Esophagus (tissue), 2 donors: ENCODE measurements at regions not wholly inside any gene's neighbourhood (a gene's known extent, or its start where the extent isn't known, plus 50 kb on each side); places are given as distances from the start of the nearest gene placed in this dataset.
"Not testable (repeated sequence)": the region's sequence is repeated elsewhere in the genome, so short reads cannot be mapped to it uniquely, and the experiment has no call there.

Experiments
- H3K27ac ChIP-seq, 2 donors: one replicate each; pipeline ENCODE4 v1.5.1; 2013; ENCODE audit warnings: low read depth in 2 of 2, mild to moderate bottlenecking in 2 of 2, inconsistent platforms in 1 of 2, low read length in 1 of 2, moderate library complexity in 1 of 2
- H3K27me3 ChIP-seq, 2 donors: one replicate each; pipeline ENCODE4 v1.6.1; 2013; ENCODE audit warnings: low read length in 2 of 2, control low read depth in 1 of 2, mild to moderate bottlenecking in 1 of 2; ENCODE audit not compliant: insufficient read depth in 2 of 2, control insufficient read depth in 1 of 2
- H3K36me3 ChIP-seq, 2 donors: one replicate each; pipeline ENCODE4 v1.6.1; 2013; ENCODE audit warnings: low read length in 1 of 2; ENCODE audit not compliant: control insufficient read depth in 2 of 2, insufficient read depth in 2 of 2
- H3K4me1 ChIP-seq, 2 donors: one replicate each; pipeline ENCODE4 v1.6.1; 2013; ENCODE audit warnings: low read length in 1 of 2; ENCODE audit not compliant: control insufficient read depth in 2 of 2, insufficient read depth in 2 of 2
- H3K4me3 ChIP-seq, 2 donors: one replicate each; pipeline ENCODE4 v1.5.1; 2013; ENCODE audit warnings: low read length in 2 of 2, mild to moderate bottlenecking in 2 of 2, low read depth in 1 of 2, moderate library complexity in 1 of 2
- H3K9me3 ChIP-seq, 2 donors: one replicate each; pipeline ENCODE4 v1.6.1; 2013; ENCODE audit warnings: mild to moderate bottlenecking in 2 of 2, low read depth in 1 of 2, low read length in 1 of 2, moderate library complexity in 1 of 2; ENCODE audit not compliant: control insufficient read depth in 2 of 2, insufficient read depth in 1 of 2
- WGBS, 2 donors: extraction: QIAGEN DNeasy Blood & Tissue Kit; methylation state at CpG; one replicate each; pipeline ENCODE4 v1.1.7; 2013; 5-methylcytosine and 5-hydroxymethylcytosine counted together
- donor health status: healthy with polysubstance abuse.
- donor health status: Bipolar disorder and iron deficiency.

DNA sequence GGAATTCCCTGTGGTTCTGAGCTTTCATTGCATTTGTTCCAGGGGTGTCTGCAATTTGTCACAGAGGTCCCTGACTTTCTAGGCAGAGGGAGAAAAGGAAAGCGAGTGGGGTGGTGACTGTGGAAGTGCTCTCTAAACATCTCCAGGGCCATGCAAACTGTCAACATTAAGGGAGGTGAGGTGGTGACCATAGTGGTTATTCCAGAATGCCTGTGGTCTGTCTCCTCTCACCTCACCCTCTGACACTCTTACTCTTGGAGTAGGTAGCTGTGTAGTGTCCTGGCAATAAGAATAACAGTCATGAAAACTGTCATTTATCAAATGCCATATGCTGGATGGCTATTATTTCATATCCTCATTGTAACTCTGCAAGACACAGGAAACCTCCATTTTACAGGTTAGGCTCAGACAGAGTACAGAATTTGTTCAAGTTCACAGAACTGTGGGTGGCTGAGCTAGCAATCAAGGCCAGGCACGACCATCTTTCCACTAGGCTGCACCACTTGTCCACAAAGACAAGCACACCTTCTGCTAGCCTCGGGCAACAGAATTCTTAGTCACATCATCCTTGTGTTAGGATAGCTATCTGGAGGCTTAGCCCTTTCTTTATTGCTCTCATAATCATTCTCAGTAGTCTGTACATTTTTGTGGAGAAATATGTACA, 179.4 kb downstream of the CD47 start:
- no peak overlapping the region for H3K4me3 ChIP-seq
- WGBS, 2 donors: 57 to 64% methylated on average over 3 of the region's 3 CpGs

DNA sequence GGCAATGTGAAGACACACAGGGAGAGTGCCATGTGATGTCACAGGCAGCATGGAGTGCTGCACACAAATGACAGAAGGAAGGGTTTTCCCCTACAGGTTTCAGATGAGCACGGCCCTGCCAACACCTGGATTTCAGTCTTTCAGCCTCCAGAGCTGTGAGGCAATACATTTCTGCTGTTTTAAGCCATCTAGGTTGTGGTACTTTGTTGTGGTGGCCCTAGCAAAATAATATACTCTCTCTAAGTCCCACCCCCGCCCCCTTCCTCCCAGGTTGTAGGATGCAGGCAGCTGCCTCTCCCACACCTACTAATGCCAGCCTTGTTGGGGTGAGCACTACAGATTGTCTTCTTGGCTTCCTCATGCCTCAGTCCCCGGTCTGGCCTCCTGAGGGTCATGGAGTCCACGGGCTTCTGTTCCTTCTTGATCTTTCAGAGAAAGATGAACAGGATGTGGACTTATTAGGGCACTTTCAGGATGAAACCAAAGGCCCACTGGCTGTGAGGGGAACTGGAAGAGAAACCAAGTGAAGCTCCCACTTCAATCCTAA, 180.0 kb downstream of the CD47 start:
- no peak overlapping the region for H3K27ac ChIP-seq
- no peaks in the 10 kb centered on the region for H3K4me1 ChIP-seq
- H3K36me3 ChIP-seq: no peaks in the 10 kb centered on the region
- no peak overlapping the region for H3K4me3 ChIP-seq
- 61 to 78% methylated on average over 4 of the region's 4 CpGs for WGBS, 2 donors
- no peaks in the 10 kb centered on the region for H3K9me3 ChIP-seq
- no peaks in the 10 kb centered on the region for H3K27me3 ChIP-seq

More for the DNA sequence above, 179.4 kb downstream of the CD47 start:
- H3K4me1 ChIP-seq: no peaks in the 10 kb centered on the region
- H3K27ac ChIP-seq: no peak overlapping the region
- H3K36me3 ChIP-seq: no peaks in the 10 kb centered on the region
- no peaks in the 10 kb centered on the region for H3K27me3 ChIP-seq
- H3K9me3 ChIP-seq: no peaks in the 10 kb centered on the region

DNA sequence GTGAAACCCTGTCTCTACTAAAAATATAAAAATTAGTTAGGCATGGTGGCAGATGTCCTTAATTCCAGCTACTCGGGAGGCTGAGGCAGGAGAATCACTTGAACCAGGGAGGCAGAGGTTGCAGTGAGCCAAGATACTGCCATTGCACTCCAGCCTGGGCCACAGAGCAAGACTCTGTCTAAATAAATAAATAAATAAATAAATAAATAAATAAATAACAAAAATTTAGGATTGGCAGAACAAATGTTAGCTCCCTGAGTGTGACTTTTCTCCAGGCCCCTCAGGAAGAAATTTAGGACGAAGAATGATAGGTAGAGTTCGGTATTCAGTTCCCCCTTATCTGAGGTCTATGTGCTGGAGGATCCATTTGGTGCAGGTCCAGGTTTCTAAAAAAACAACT, 181.2 kb downstream of the CD47 start:
- H3K27ac ChIP-seq, H3K4me3 ChIP-seq, H3K36me3 ChIP-seq, H3K27me3 ChIP-seq, H3K4me1 ChIP-seq, H3K9me3 ChIP-seq: not testable (repeated sequence)
- WGBS, 2 donors: 86 to 99% methylated on average over 3 of the region's 3 CpGs

DNA sequence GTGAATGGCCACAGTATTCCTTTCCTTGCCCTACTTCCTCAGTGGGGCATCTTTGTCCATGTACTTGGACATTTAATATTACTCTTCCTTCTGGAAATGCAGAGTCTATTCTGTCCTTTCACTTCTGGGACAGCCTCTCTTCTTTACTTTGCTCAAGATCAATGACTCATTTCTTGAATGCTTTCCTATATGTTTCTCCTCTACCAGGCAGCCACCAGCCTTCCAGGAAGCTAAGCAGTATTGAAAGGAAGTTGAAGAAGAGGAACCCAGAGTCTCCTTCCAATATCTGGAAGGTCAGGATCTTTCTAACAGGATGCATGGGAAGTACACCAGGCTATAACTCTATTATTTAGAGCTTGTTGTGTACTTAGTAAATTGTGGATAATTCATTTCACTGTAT, 182.8 kb downstream of the CD47 start:
- H3K36me3 ChIP-seq: no peaks in the 10 kb centered on the region
- H3K27me3 ChIP-seq: no peaks in the 10 kb centered on the region
- no peaks in the 10 kb centered on the region for H3K4me1 ChIP-seq
- H3K9me3 ChIP-seq: no peaks in the 10 kb centered on the region
- H3K27ac ChIP-seq: no peak overlapping the region
- H3K4me3 ChIP-seq: no peak overlapping the region

DNA sequence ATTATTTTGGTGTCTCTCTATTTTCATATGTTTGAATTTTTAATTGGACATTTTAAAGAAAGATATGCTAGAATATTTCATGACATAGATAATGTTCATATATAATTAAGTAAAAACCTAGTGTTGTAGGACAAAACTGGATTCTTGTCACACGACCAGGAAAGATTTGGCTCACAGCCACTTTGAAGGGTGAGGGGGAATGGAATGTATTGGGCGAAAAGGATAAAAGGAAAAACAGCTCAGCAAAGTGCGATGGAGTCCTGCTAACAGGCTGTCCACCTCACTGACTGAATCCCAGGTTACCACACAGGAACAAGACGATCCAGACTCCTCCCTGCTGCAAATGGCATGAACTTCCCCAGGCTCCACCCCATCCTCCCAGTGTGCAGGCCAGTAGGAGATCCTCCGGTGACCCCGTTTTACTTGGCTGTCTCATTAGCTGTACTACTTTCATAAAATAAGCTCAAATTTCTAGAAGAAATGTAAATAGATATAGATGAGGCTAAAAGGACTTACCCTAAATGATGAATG, 186.2 kb downstream of the CD47 start:
- H3K4me1 ChIP-seq: no peaks in the 10 kb centered on the region
- H3K27me3 ChIP-seq: no peaks in the 10 kb centered on the region
- H3K27ac ChIP-seq: no peak overlapping the region
- H3K4me3 ChIP-seq: no peak overlapping the region
- 55 to 57% methylated on average over 6 of the region's 6 CpGs for WGBS, 2 donors
- no peaks in the 10 kb centered on the region for H3K36me3 ChIP-seq
- no peaks in the 10 kb centered on the region for H3K9me3 ChIP-seq

DNA sequence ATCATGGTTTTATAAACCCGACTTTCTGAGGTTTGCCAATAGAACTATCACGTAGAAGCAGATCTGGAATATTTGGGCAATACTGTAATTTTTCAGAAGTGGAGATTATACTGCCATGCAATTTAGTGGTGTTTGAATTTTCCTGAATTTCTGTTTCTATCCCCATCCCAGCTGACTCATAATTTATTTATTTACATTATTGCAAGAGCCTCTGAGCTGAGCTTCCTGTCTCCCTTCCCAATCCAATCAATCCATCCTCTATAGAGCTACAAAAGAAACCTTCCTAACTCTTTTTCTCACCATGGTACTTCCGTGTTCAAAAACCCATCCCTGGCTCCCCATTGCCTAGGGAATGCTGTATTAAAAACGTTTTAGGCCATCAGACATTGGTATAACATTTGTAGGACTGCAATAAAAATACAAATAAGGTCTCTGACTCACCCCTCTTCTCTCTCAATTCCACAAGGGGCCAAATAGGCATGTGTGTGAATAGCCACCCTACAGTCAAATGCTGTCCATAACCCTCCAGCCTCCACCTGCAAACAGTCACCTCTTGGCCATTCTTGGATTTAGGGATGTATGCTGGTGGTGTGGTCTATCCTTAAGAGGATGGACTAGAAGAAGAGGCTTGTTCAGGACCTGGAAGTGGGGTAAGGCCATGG, 190.7 kb downstream of the CD47 start:
- no peak overlapping the region for H3K4me3 ChIP-seq
- WGBS, 2 donors: 72 to 83% methylated on average over 4 of the region's 4 CpGs
- no peaks in the 10 kb centered on the region for H3K36me3 ChIP-seq
- peaks cover 0 to 2% of the 10 kb centered on the region in 2 donors for H3K27me3 ChIP-seq
- no peaks in the 10 kb centered on the region for H3K9me3 ChIP-seq
- H3K4me1 ChIP-seq: no peaks in the 10 kb centered on the region
- no peak overlapping the region for H3K27ac ChIP-seq

DNA sequence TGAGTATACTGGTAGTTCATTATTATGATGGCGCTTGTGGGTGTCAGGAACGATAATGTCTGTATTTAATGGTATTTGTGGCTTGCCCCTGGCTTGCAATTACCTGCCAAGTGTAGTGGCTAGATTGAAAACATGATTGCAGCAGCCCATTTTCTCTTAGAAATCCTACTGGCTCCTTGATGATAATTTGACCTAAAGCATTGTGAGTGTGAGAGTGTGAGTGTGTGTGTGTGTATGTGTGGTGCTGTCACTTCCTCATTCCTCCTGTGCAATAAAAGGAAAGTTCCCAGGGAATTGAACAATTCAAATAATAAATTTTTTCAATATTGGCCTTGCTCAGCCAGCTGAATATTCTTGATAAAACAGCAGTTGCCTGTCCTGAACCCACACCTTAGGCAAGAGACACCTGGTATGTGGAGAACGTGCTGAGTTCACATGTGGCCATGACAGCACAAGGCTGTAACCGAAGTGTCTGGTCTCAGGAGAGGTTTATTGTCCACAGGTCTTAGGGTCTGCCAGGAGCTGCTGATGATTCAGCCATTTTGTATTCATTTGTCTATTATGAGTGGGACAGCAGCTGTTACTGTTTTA, 193.3 kb downstream of the CD47 start:
- Histone ChIP-seq H3K4me1 (no peaks in the 10 kb centered on the region), H3K36me3 (no peaks in the 10 kb centered on the region), H3K27me3 (peaks cover 0 to 3% of the 10 kb centered on the region in 2 donors), H3K9me3 (no peaks in the 10 kb centered on the region), H3K4me3 (no peak overlapping the region), H3K27ac (no peak overlapping the region)
- whole genome bisulfite sequencing, 2 donors: 62 to 70% methylated on average over 4 of the region's 4 CpGs

DNA sequence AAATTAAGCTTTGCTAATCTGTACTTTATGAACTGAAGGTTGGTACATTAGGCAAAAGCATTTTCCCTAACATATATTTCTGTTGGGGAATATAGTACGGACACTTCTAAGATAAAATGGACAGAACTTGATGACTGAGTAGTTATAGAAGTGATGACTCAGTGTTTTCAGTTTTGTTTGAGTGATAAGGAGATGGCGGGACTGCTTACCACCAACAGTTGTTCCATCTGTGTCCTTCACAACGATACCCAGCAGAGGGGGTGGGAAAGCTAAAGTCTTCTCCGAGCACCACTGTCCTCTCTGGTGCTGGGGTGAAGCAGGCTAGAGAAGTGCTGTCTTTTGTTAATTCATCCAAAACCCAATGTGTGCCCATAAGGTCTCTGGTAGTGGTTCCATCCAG, 195.8 kb downstream of the CD47 start:
- H3K9me3 ChIP-seq: no peaks in the 10 kb centered on the region
- H3K36me3 ChIP-seq: no peaks in the 10 kb centered on the region
- peaks cover 0 to 3% of the 10 kb centered on the region in 2 donors for H3K27me3 ChIP-seq
- no peak overlapping the region for H3K27ac ChIP-seq
- H3K4me1 ChIP-seq: no peaks in the 10 kb centered on the region
- H3K4me3 ChIP-seq: no peak overlapping the region
- WGBS, 2 donors: 88 to 92% methylated on average over 4 of the region's 4 CpGs

DNA sequence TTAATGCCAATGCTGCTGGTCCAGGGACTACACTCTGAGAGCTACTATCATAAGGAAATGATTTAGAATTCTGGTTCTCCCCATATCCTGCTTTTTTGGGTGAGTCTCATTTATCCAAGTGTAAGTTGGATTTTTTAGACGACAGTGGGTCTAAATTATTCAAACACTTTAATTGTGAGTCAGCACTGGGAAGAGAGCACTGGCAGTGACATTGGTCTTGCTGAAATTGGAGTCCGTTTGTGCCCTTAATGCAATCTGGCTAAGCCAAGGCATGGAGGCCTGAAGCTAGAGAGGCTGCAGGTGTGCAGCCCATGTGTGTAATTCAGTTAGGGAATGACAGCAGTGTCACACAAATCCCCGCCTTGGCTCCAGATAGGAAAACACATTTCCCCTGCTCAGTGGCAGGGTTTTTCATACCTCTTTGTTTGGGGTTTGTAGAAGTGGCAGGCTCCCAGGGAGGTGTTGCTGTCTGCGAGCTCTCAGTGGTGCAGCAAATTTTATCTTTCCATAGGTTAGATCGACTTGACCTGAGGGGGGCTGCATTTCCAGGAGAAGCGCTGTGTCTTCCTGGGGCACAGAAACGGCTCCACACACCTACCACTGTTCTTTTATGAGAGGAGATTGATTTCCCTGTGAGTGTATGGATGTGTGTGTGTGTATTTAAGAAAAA, 197.7 kb downstream of the CD47 start:
- WGBS, 2 donors: 65 to 70% methylated on average over 7 of the region's 7 CpGs
- H3K9me3 ChIP-seq: peaks cover 0 to 2% of the 10 kb centered on the region in 2 donors
- H3K4me3 ChIP-seq: no peak overlapping the region
- H3K27ac ChIP-seq: no peak overlapping the region
- H3K27me3 ChIP-seq: peaks cover 0 to 3% of the 10 kb centered on the region in 2 donors
- no peaks in the 10 kb centered on the region for H3K4me1 ChIP-seq
- no peaks in the 10 kb centered on the region for H3K36me3 ChIP-seq
